A549 (cell line): ENCODE measurements at regions not wholly inside any gene's neighbourhood (a gene's known extent, or its start where the extent isn't known, plus 50 kb on each side); places are given as distances from the start of the nearest gene placed in this dataset.
A peak's percentile ranks its signal among the peaks of the same experiment; 100 is the strongest.

Source experiments
- ATAC-seq, 2 experiments: fragments of 200-7000 bp in 1 of 2; fragments of >200 bp in 1 of 2; cut with Nextera tagmentation in 1 of 2; cut with Tn5 transposase in 1 of 2; 3 replicates each; pipeline versions ENCODE4 v1.8.0 to v1.9.1; 2018 to 2020; ENCODE audit warnings: mild to moderate bottlenecking in 1 of 2, moderate library complexity in 1 of 2
- CTCF ChIA-PET: fragments of 300-600 bp; sonication (Branson Sonifier 250); formaldehyde crosslinking; extraction: SDS; loops from one replicate; lab custom pipeline; 2021; ENCODE audit warnings: antibody characterized with exemption, inconsistent platforms; lab: Yijun Ruan, JAX
- POLR2A ChIA-PET: fragments of 350-600 bp; formaldehyde crosslinking; extraction: SDS; loops from one replicate; lab custom pipeline; 2021; ENCODE audit warnings: antibody characterized with exemption, inconsistent platforms; lab: Yijun Ruan, JAX
- DNase-seq, 2 experiments: peaks; one replicate each; pipeline versions ENCODE4 v3.0.0 to v3.0.0-alpha.2; 2011 to 2016; ENCODE audit warnings: low read depth in 1 of 2, low spot score in 1 of 2
- FAIRE-seq: peaks from 2 replicates; lab custom pipeline; 2011; peaks lifted over from hg19 to GRCh38; lab: Jason Lieb, UNC
- H3K27ac ChIP-seq, 2 experiments: fragments of >200 bp; sonication (Bioruptor Twin); formaldehyde crosslinking; 3 replicates each; pipeline ENCODE4 v1.5.1; 2016 to 2017
- H3K4me1 ChIP-seq: fragments of >200 bp; sonication (Bioruptor Twin); formaldehyde crosslinking; 3 replicates; pipeline ENCODE4 v1.6.1; 2016
- H3K4me2 ChIP-seq: fragments of >200 bp; sonication (Bioruptor Twin); formaldehyde crosslinking; 3 replicates; pipeline ENCODE4 v1.6.1; 2016
- H3K4me3 ChIP-seq: fragments of >200 bp; sonication (Bioruptor Twin); formaldehyde crosslinking; 3 replicates; pipeline ENCODE4 v1.5.1; 2016
- H3K9me3 ChIP-seq: fragments of >200 bp; sonication (Bioruptor Twin); formaldehyde crosslinking; 3 replicates; pipeline ENCODE4 v1.6.1; 2016
- CHD2 ChIP-seq: fragments of 150-350 bp; IDR thresholded peaks from 2 replicates; pipeline ENCODE4 v1.6.1; 2014; ENCODE audit warnings: low read length; ENCODE audit not compliant: partially characterized antibody
- CHD4 ChIP-seq: fragments of 200-600 bp; sonication (generic); IDR thresholded peaks from 2 replicates; pipeline ENCODE4 v1.6.1; 2016; ENCODE audit warnings: antibody characterized with exemption, mild to moderate bottlenecking, borderline replicate concordance
- EP300 ChIP-seq, 2 experiments: fragments of >200 bp; sonication (Bioruptor Twin); formaldehyde crosslinking; IDR thresholded peaks; 2 replicates in 1 of 2; 3 replicates in 1 of 2; pipeline ENCODE4 v1.6.1; 2016 to 2017
- ESRRA ChIP-seq: fragments of 150-350 bp; IDR thresholded peaks from 2 replicates; pipeline ENCODE4 v1.6.1; 2014; ENCODE audit warnings: mild to moderate bottlenecking, low read length, borderline replicate concordance
- GATA3 ChIP-seq: IDR thresholded peaks from 2 replicates; pipeline ENCODE4 v1.6.1; 2012; ENCODE audit warnings: borderline replicate concordance
- HDAC2 ChIP-seq: fragments of 200-600 bp; sonication (generic); IDR thresholded peaks from 2 replicates; pipeline ENCODE4 v1.6.1; 2016
- HOXB13 ChIP-seq: fragments of 250-450 bp; sonication (Bioruptor Pico); IDR thresholded peaks from 2 replicates; pipeline ENCODE4 v1.5.0; 2020; ENCODE audit warnings: low read depth, mild to moderate bottlenecking, moderate library complexity
- JUNB ChIP-seq: fragments of >200 bp; sonication (Bioruptor Twin); formaldehyde crosslinking; IDR thresholded peaks from 2 replicates; pipeline ENCODE4 v1.6.1; 2016
- MAFK ChIP-seq: fragments of 450-650 bp; IDR thresholded peaks from 2 replicates; pipeline ENCODE4 v1.6.1; 2014; ENCODE audit not compliant: partially characterized antibody
- MAZ ChIP-seq: fragments of 150-350 bp; IDR thresholded peaks from 2 replicates; pipeline ENCODE4 v1.6.1; 2014; ENCODE audit warnings: antibody characterized with exemption, low read depth, low read length, borderline replicate concordance
- PHF8 ChIP-seq: fragments of 200-600 bp; sonication (generic); IDR thresholded peaks from 2 replicates; pipeline ENCODE4 v1.6.1; 2016; ENCODE audit warnings: low read depth, mild to moderate bottlenecking, antibody characterized with exemption, moderate library complexity, borderline replicate concordance
- POLR2A ChIP-seq: IDR thresholded peaks from 2 replicates; pipeline ENCODE4 v1.6.1; 2012; ENCODE audit warnings: mild to moderate bottlenecking, low read length
- RAD21 ChIP-seq, 2 experiments: fragments of >200 bp in 1 of 2; sonication (Bioruptor Twin) in 1 of 2; formaldehyde crosslinking in 1 of 2; IDR thresholded peaks in 1 of 2; conservative IDR thresholded peaks in 1 of 2; 2 replicates in 1 of 2; 3 replicates in 1 of 2; pipeline ENCODE4 v1.6.1; 2012 to 2018; ENCODE audit warnings: inconsistent platforms in 1 of 2
- RFX5 ChIP-seq: fragments of 450-650 bp; IDR thresholded peaks from 2 replicates; pipeline ENCODE4 v1.7.1; 2014; ENCODE audit warnings: antibody characterized with exemption, mild to moderate bottlenecking, moderate library complexity
- RNF2 ChIP-seq: fragments of 200-600 bp; sonication (generic); IDR thresholded peaks from 2 replicates; pipeline ENCODE4 v1.6.1; 2016; ENCODE audit warnings: low read depth, mild to moderate bottlenecking, antibody characterized with exemption, moderate library complexity, borderline replicate concordance
- SREBF2 ChIP-seq: fragments of 450-650 bp; IDR thresholded peaks from 2 replicates; pipeline ENCODE4 v1.6.1; 2014; ENCODE audit warnings: mild to moderate bottlenecking, moderate library complexity
- TFCP2L1 ChIP-seq: fragments of 250-450 bp; sonication (Bioruptor Pico); IDR thresholded peaks from 2 replicates; pipeline ENCODE4 v1.5.0; 2021; ENCODE audit warnings: mild to moderate bottlenecking
- ZC3H11A ChIP-seq: fragments of 450-650 bp; IDR thresholded peaks from 2 replicates; pipeline ENCODE4 v1.6.1; 2014; ENCODE audit warnings: antibody characterized with exemption, mild to moderate bottlenecking
- WGBS: methylation state at CpG from one replicate; pipeline ENCODE4 v1.1.6; 2017; ENCODE audit errors: missing lambda C conversion rate; 5-methylcytosine and 5-hydroxymethylcytosine counted together
- TF ChIP-seq, protein P1 (sequence below): fragments of >200 bp; sonication (Bioruptor Twin); formaldehyde crosslinking; IDR thresholded peaks from 2 replicates; pipeline ENCODE4 v1.6.1; 2016
- TF ChIP-seq, protein P2 (sequence below): fragments of >200 bp; sonication (Bioruptor Twin); formaldehyde crosslinking; IDR thresholded peaks from 3 replicates; pipeline ENCODE4 v1.5.1; 2016
- TF ChIP-seq, protein P3 (sequence below): IDR thresholded peaks from 2 replicates; pipeline ENCODE4 v1.6.1; 2012; ENCODE audit warnings: low read depth, borderline replicate concordance
- TF ChIP-seq, protein P4 (sequence below): fragments of >200 bp; sonication (Bioruptor Twin); formaldehyde crosslinking; IDR thresholded peaks from 3 replicates; pipeline ENCODE4 v1.6.1; 2016
- TF ChIP-seq, protein P5 (sequence below): fragments of 150-350 bp; IDR thresholded peaks from 2 replicates; pipeline ENCODE4 v1.6.1; 2014; ENCODE audit warnings: low read depth, mild to moderate bottlenecking, low read length
- TF ChIP-seq, protein P6 (sequence below): IDR thresholded peaks from 2 replicates; pipeline ENCODE4 v1.6.1; 2012
- TF ChIP-seq, protein P7 (sequence below): fragments of 200-600 bp; sonication (generic); IDR thresholded peaks from 2 replicates; pipeline ENCODE4 v1.6.1; 2016; ENCODE audit warnings: antibody characterized with exemption, mild to moderate bottlenecking, moderate library complexity

DNA sequence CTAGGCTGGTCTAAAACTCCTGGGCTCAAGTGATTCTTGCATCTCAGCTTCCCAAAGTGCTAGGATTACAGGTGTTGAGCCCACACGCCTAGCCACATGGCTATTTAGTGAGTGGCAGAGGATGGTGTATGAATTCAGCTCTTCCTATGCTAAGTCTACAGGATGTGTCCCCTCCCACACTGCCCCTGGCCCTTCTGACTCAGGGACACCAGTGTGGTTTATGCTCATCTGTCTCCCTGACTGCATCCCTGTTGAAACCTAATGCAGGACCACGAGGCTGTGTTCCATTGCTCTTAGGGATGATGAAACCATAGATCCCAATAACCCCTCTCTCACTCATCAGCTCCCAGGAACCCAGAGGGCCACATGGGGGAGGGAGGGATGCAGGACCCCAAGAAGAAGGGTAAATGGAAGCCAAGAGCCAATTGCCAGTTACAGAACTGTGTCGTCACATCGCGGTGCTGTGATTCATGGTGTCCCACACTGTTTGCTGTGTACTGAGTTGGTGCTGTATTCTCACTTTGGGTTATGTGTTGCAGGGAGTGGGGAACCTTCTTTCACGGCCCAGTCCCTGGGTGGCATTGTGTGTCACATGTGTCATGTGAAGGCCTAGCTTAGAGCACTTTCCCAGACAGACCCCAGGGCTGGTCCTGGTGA lies 102.9 kb upstream of the HAAO start:
- POLR2A ChIA-PET, result no interaction called here
- TF ChIP-seq PHF8, result no peak
- no peak for TF ChIP-seq CHD2
- TF ChIP-seq MAFK, result no peak
- TF ChIP-seq, protein P1, sequence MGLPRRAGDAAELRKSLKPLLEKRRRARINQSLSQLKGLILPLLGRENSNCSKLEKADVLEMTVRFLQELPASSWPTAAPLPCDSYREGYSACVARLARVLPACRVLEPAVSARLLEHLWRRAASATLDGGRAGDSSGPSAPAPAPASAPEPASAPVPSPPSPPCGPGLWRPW, result no peak
- no peak for TF ChIP-seq TFCP2L1
- no peak for TF ChIP-seq HDAC2
- TF ChIP-seq RAD21 (conservative IDR thresholded peaks at IDR 0.05 in 1 of 2, IDR thresholded peaks at IDR 0.05 in 1 of 2), result no peak
- TF ChIP-seq, protein P2, sequence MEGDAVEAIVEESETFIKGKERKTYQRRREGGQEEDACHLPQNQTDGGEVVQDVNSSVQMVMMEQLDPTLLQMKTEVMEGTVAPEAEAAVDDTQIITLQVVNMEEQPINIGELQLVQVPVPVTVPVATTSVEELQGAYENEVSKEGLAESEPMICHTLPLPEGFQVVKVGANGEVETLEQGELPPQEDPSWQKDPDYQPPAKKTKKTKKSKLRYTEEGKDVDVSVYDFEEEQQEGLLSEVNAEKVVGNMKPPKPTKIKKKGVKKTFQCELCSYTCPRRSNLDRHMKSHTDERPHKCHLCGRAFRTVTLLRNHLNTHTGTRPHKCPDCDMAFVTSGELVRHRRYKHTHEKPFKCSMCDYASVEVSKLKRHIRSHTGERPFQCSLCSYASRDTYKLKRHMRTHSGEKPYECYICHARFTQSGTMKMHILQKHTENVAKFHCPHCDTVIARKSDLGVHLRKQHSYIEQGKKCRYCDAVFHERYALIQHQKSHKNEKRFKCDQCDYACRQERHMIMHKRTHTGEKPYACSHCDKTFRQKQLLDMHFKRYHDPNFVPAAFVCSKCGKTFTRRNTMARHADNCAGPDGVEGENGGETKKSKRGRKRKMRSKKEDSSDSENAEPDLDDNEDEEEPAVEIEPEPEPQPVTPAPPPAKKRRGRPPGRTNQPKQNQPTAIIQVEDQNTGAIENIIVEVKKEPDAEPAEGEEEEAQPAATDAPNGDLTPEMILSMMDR, result no peak
- no peak for TF ChIP-seq RFX5
- TF ChIP-seq, protein P3, sequence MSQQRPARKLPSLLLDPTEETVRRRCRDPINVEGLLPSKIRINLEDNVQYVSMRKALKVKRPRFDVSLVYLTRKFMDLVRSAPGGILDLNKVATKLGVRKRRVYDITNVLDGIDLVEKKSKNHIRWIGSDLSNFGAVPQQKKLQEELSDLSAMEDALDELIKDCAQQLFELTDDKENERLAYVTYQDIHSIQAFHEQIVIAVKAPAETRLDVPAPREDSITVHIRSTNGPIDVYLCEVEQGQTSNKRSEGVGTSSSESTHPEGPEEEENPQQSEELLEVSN, result no peak
- TF ChIP-seq, protein P4, sequence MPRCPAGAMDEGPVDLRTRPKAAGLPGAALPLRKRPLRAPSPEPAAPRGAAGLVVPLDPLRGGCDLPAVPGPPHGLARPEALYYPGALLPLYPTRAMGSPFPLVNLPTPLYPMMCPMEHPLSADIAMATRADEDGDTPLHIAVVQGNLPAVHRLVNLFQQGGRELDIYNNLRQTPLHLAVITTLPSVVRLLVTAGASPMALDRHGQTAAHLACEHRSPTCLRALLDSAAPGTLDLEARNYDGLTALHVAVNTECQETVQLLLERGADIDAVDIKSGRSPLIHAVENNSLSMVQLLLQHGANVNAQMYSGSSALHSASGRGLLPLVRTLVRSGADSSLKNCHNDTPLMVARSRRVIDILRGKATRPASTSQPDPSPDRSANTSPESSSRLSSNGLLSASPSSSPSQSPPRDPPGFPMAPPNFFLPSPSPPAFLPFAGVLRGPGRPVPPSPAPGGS, result no peak
- TF ChIP-seq EP300 (IDR thresholded peaks at IDR 0.05), result no peak
- TF ChIP-seq ESRRA, result no peak
- TF ChIP-seq, protein P5, sequence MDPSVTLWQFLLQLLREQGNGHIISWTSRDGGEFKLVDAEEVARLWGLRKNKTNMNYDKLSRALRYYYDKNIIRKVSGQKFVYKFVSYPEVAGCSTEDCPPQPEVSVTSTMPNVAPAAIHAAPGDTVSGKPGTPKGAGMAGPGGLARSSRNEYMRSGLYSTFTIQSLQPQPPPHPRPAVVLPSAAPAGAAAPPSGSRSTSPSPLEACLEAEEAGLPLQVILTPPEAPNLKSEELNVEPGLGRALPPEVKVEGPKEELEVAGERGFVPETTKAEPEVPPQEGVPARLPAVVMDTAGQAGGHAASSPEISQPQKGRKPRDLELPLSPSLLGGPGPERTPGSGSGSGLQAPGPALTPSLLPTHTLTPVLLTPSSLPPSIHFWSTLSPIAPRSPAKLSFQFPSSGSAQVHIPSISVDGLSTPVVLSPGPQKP, result no peak
- TF ChIP-seq, protein P6, sequence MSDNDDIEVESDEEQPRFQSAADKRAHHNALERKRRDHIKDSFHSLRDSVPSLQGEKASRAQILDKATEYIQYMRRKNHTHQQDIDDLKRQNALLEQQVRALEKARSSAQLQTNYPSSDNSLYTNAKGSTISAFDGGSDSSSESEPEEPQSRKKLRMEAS, result no peak
- TF ChIP-seq MAZ, result no peak
- no peak for TF ChIP-seq ZC3H11A
- TF ChIP-seq JUNB, result no peak
- no peak for TF ChIP-seq RNF2
- TF ChIP-seq, all 56 proteins: peak for 0
- Histone ChIP-seq H3K4me3 (no peak overlapping the region), H3K9me3 (peaks cover 1% of the 10 kb centered on the region; the same call in 1 of the 3 replicates), H3K4me2 (no peak overlapping the region), H3K27ac (0 out of 6 replicates have a peak overlapping the region, but pooled peaks of 1 of the 2 experiments have one; percentile 71), H3K4me1 (peaks cover 16% of the 10 kb centered on the region)
- 90% methylated on average over 6 of the region's 6 CpGs for WGBS
- DNase-seq (no peak), ATAC-seq (no peak), FAIRE-seq (no peak)
- CTCF ChIA-PET, result interaction anchor here (2.0 to 2.5 kb wide), 2 partner anchors 13 to 334 kb away, joined by 6 to 8 read pairs; no protein-coding TSS in a partner anchor

DNA sequence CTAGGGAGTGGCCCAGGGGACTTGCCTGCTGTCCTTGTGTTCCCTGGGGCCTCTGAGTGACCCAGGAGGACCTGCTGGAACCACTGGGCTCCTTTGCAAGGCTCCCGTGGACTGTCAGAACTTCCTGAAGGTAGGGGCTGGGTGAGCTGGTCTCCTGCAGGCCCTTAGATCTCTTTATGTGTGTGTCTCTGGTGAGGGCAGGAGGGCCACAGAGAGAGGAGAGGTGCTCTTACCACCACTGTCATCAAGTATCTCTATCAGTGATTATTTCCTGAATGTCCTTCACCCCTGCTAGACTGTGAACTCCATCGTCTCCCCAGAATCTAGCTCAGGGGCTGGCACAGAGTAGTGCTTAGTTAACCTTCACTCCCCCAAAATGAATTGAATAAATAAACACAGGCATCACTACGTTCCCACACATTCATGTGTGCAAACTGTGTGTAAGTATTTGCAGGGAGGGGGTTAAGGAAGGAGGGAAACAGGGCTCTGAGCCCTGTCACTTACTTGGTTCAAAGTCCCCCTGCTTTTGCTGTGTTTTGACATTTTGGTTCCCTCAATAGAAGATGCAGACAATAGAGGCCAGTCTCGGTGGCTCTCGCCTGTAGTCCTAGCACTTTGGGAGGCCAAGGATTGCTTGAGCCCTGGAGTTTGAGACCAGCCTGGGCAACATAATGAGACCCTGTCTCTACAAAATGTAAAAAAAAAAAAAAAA lies 100.8 kb upstream of the HAAO start:
- no peak for DNase-seq
- Histone ChIP-seq H3K4me3 (no peak overlapping the region), H3K4me1 (peaks cover 16% of the 10 kb centered on the region), H3K9me3 (peaks cover 19% of the 10 kb centered on the region; the same call in 2 of the 3 replicates), H3K4me2 (no peak overlapping the region), H3K27ac (no peak overlapping the region)
- no peak for ATAC-seq
- POLR2A ChIA-PET, result no interaction called here
- no peak for FAIRE-seq
- CTCF ChIA-PET, result interaction anchor here (0.8 to 1.4 kb wide), 6 partner anchors 9 to 65 kb away, joined by 3 to 5 read pairs (median 4); no protein-coding TSS in a partner anchor
- 87% methylated on average over 5 of the region's 5 CpGs for WGBS
- TF ChIP-seq, protein P7, sequence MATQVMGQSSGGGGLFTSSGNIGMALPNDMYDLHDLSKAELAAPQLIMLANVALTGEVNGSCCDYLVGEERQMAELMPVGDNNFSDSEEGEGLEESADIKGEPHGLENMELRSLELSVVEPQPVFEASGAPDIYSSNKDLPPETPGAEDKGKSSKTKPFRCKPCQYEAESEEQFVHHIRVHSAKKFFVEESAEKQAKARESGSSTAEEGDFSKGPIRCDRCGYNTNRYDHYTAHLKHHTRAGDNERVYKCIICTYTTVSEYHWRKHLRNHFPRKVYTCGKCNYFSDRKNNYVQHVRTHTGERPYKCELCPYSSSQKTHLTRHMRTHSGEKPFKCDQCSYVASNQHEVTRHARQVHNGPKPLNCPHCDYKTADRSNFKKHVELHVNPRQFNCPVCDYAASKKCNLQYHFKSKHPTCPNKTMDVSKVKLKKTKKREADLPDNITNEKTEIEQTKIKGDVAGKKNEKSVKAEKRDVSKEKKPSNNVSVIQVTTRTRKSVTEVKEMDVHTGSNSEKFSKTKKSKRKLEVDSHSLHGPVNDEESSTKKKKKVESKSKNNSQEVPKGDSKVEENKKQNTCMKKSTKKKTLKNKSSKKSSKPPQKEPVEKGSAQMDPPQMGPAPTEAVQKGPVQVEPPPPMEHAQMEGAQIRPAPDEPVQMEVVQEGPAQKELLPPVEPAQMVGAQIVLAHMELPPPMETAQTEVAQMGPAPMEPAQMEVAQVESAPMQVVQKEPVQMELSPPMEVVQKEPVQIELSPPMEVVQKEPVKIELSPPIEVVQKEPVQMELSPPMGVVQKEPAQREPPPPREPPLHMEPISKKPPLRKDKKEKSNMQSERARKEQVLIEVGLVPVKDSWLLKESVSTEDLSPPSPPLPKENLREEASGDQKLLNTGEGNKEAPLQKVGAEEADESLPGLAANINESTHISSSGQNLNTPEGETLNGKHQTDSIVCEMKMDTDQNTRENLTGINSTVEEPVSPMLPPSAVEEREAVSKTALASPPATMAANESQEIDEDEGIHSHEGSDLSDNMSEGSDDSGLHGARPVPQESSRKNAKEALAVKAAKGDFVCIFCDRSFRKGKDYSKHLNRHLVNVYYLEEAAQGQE, result no peak
- TF ChIP-seq SREBF2 (no peak), CHD4 (no peak), GATA3 (no peak), JUNB (no peak), HOXB13 (CRISPR knock-in tag) (no peak), POLR2A (no peak)
- TF ChIP-seq, protein P5, result no peak
- TF ChIP-seq, protein P6, result no peak
